Ovary (tissue), 3 donors: ENCODE measurements at regions not wholly inside any gene's neighbourhood (a gene's known extent, or its start where the extent isn't known, plus 50 kb on each side); places are given as distances from the start of the nearest gene placed in this dataset.

Experiments
- CTCF ChIP-seq, 3 donors: fragments of 450-650 bp in 2 of 3; fragments of 200-600 bp in 1 of 3; IDR thresholded peaks; one replicate each; pipeline versions ENCODE4 v1.5.1 to v1.8.0; 2016 to 2022; ENCODE audit warnings: antibody characterized with exemption in 3 of 3, mild to moderate bottlenecking in 1 of 3
- EP300 ChIP-seq: sonication (generic); formaldehyde crosslinking; IDR thresholded peaks from one replicate; pipeline ENCODE4 v1.6.1; 2017; ENCODE audit warnings: antibody characterized with exemption
- donor health status: DM: no; HTN: no; CAD: no.

- no peak for TF ChIP-seq CTCF (IDR thresholded peaks at IDR 0.05)
- TF ChIP-seq EP300: no peak
Measured at GRCh38 chr2:204386668-204387067, 158.6 kb upstream of the PARD3B start.
